Right ventricle myocardium inferior (tissue), 1 donor: ENCODE measurements at regions not wholly inside any gene's neighbourhood (a gene's known extent, or its start where the extent isn't known, plus 50 kb on each side); places are given as distances from the start of the nearest gene placed in this dataset.

Experiments used
- ATAC-seq: fragments of 200-7000 bp; cut with Tn5 transposase; one replicate; pipeline ENCODE4 v1.9.1; 2020; ENCODE audit warnings: mild to moderate bottlenecking, moderate library complexity
- DNase-seq: peaks from one replicate; pipeline ENCODE4 v3.0.0; 2021; ENCODE audit errors: missing footprints
- intact Hi-C: fragments of 100-400 bp; cut with DNase I; formaldehyde crosslinking; loops from one replicate; pipeline ENCODE4 v1.11.0; 2022
- donor health status: DM: no; HTN: yes; CAD: no; lungs with severe emphysema.

DNA sequence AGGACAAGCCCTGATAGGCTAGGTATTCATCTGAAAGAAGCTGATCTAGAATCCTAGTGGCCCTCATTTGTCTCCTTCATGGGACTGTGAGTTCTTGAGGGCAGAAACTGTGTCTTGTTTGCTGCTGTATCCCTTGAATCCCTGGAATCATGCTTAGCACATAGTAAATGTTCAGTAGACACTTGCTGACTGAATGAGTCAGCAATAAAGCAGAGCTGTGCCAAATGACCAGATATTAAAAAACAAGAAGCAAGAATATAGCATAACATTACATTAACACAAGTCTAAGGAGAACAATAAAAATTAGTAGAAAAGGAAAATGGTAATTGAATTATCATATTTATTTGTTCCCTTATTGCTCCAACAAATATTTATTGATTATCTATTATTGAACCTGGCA, 420.5 kb downstream of the ZSWIM6 start:
- no peak for ATAC-seq
- intact Hi-C loops, result no loop called here
- DNase-seq, result no peak

DNA sequence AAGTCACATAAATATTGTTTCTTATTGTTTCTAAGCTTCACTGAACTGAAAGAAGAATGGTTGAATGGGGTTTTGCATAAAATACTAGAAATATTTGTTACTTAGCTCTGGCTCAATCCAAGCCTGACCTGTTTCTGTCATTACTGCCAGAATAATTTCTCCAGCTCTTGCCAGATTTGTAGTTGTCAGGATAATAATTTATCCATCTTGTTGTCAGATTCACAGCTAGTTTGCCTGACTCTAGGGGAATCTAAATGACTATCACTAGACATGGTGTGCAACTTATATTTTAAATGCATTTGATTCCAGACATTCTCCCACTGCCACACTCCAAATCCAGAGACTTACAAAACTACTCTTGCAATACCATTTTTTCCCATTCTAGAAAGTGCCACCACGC, 422.7 kb downstream of the ZSWIM6 start:
- intact Hi-C loops, result no loop called here
- ATAC-seq, result no peak
- DNase-seq, result no peak

DNA sequence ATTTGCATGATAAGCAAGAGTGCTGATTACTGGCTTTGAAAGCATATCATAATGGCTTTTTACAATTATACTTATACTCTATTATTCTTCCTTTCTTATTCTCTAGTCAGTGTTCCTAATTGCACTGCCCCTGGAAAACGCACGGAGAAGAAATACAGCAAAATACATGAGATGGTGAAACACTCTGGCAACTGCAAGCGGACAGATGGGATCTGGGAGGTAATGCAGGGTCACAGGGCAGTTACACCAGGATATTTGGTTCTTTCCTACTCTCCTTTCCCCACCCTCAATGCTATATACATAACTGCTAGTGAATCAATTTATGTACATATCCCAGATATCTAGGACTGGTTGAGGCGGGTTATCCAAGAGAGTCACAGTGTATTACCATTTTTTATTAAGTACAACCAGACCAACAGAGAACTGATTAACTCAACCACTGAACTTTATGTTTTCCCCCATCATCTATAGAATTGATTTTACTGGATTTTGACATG, 423.7 kb downstream of the ZSWIM6 start:
- ATAC-seq, result no peak
- no peak for DNase-seq
- intact Hi-C loops, result no loop called here

DNA sequence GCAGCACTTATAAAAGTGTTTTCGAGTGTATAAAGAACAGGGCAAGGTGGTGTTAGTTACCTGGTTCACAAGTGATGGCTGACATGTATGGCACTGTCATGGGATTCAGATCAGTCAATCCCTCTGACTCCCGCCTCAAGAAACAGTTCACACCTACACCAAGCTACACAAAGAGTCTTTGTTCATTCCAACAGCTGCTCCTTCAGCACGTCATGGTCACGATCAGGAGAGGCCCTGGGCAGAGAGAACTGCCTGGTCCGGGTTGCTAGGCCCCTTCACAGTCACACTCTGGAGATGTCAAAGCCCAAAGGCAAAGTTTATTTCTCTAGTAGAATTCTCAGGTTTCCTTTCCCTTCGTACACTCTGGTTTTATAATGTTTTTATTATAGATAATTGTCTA, 426.7 kb downstream of the ZSWIM6 start:
- intact Hi-C loops, result no loop called here
- ATAC-seq (no peak), DNase-seq (no peak)

DNA sequence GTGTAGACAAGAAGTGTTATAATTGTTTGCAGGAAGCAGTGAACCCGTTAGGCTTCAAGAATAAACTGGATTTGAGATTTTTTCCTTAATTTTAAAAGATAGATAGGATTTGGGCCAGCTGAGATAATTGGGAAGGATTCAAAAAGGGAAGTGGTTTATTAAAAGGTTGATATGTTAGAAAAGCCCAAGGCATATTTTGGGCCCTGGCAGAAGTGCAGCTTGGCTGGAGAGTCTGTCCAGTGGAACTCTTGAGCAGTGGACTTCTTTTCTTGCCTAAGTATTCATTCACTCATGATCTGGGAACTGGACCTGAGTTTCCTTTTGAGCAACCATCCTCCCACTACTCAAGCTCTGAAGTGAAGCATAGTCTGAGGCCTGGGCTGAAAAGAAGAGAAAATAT, 433.4 kb downstream of the ZSWIM6 start:
- intact Hi-C loops, result no loop called here
- ATAC-seq (no peak), DNase-seq (no peak)

DNA sequence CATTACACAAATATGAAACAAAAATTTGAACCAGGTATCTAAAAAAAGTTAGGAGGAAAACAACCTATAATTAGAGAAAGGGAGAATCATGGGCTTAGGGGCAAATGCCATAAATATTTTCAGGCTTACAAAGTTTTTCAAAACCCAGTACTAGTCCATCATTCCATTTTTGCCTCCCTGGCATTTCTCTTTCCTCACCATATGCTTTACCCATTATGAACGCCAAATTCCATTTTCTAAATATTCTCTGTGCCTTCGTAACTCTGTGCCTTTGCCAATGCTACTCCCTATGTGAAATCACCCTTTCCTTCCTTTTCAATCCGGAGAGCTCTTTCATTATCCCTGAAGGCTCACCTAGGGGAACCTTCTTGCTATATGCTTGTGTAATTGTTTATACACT, 434.1 kb downstream of the ZSWIM6 start:
- DNase-seq, result no peak
- intact Hi-C loops, result no loop called here
- ATAC-seq, result no peak

DNA sequence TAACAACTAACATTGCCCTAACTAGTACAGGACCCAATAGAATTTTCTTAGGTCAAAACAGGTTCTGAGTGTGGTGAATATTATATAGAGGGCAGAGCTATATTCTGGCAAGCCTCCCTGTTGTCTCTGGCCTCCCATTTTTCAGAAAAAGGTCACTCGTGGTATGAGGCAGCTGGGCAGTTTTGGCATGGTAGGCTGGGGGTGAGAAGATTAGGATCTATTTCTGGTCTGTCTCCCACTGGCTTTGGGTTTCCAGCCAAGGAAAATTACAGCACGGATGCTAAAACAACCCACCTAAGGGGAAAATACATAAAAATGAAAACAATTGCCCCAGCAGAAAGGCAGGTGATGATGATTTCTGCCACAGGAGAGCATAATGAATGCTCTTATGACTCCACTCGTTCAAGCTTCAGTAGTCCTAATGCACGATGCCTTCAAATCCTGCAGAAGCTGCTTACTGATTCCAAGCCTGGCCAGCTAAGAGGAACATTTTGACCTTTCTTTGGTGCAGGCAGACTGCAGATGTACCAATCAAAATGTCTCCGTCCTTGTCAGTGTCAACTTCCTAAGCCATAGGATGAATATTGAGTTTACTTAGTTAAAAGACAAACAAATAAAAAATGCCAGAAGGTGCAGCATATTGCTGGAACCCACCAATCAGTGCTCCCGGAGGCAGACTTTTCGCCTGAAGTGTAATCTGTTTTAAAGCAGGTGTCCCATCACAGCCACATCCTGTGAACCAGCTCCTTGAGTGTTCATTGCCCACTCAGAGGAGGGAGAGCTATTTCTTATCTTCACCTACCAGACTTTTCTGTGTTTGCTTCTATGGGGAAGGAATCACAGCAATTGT, 435.4 kb downstream of the ZSWIM6 start:
- intact Hi-C loops, result no loop called here
- ATAC-seq, result no peak

DNA sequence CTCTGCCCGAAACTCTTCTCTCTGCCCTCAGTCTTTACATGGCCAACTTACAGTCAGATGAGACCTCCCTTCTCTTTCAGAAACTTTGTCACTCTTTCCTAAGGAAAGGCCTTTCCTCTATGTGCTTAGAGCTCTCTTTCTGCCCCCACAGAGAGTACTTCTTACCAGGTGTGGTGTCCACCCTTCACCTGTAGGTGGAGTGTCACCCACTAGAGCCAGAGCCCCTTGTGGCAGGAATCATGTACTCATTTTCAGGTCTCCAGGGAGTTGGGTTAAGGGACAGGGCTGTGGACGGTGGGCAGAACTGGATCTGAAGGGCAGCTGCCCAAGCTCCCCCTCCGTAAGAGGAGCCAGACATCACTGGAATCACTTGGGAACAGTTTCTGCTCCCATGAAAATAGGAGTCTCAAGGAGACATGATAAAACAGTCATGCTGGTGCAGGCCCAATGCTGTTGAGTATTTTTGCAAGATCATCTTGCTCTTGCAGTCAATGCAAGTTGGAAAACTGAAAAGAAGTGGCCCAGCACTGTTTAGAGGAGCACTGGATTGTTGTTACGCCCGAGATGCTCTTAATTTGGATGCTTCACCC, 436.7 kb downstream of the ZSWIM6 start:
- DNase-seq (no peak), ATAC-seq (no peak)
- intact Hi-C loops, result no loop called here

More for the DNA sequence above, 435.4 kb downstream of the ZSWIM6 start:
- no peak for DNase-seq

DNA sequence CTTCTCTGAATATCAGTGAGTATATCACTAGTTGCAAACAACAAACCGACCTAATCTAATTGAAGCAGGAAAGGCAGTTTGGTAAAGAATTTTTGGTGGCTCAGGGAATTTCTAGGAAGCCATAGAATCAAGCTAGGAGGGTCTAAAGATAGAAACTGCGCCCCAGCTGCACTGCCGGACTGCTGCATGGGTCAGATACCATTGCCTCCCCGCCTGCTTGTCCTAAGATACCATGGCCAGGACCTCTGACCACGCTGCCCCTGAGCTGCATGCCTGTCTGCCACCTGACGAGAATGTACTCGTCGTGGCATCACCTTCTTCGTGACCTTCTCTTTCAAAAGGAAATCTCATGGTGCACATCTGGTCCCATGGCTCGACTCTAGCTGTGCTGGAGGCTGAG, 439.0 kb downstream of the ZSWIM6 start:
- ATAC-seq (no peak), DNase-seq (no peak)
- intact Hi-C loops, result no loop called here

DNA sequence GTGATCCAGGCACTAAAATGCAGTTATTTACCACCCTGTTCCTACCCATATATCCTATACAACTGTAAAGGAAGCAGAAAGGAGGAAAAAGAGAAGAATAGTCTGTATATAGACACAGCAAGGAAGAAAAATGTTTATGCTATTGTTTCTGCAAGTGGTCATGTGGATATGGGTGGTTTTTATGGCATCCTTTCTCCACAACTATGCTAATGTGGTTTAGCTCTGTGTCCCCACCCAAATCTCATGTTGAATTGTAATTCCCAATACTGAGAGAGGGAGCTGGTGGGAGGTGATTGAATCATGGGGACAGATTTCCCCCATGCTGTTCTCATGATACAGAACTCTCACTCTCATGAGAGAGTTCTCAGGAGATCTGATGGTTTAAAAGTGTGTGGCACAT, 439.8 kb downstream of the ZSWIM6 start:
- ATAC-seq (no peak), DNase-seq (no peak)
- intact Hi-C loops, result no loop called here

DNA sequence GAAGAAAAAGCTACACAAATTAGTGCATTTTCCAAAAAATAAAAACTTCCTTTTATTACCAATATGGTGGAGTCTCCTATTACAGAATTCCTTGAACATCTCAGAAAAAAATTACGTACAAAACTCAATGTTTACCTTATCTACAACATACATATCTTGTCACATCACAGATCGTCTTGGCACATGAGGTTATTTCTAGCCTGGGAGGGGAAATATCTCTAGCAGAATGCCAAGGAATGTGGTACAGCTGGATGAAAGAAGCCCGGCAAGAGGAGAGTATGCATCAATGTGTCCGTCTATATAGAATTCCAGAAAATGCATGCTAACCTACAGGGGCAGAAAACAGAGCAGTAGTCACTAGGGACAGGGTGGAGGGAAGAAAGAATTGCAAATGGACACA, 443.8 kb downstream of the ZSWIM6 start:
- DNase-seq (no peak), ATAC-seq (no peak)
- intact Hi-C loops, result no loop called here

DNA sequence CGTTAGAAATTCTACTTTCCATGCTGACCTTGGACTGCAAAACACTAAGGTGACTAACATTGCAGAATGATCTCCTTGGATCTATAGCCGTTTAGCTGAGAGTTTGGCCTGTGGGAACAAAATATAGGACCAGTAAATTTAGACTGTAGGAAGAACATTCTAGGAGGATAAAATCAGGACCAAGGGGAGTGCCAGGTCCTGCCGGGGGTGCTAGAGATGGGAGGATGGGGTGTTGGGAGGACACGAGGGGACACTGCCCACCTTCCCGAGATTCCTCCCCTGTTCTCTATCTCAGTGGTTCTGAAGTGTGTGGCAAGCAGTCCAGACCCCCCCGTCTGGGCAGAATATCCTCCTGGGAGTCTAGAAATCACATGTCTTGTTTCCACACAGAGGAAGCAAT, 445.2 kb downstream of the ZSWIM6 start:
- DNase-seq, result no peak
- no peak for ATAC-seq
- intact Hi-C loops, result no loop called here

DNA sequence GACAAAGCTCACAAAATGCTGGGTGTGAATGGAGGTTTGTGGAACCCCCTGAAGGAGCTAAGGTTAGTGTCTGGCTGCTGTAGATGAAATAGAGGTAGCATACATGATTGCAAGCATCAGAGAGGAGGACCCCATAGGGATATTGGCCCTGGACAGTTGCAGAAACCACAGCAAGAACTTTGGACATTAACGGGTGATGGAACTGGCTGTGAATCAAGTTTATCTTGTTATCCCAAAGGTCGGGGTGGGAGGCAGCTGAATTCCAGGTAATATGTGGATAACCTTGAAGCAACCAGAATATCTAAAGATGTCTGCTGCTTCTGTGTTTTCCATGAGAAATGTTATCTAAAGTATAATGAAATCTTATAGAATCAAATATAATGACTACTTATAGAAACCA, 447.7 kb downstream of the ZSWIM6 start:
- intact Hi-C loops, result no loop called here
- DNase-seq (no peak), ATAC-seq (no peak)

DNA sequence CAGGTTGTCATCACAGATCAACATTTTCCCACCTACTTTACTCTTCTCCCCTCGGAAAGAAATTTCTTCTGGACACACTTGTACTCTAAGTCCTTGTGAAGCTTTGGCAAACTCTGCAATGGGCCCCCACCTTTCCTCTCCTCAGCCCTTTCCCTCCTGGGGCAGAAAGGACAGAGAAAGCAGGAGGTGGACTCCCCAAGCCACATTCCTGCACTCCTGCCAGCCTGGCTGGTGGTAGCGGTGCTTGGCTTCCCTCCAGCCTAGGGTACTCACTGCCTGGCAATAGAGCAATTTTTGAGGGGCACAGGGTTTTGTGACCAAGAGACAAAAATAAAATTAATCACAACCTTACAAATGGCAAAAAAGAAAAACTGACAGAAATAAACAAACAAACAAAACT, 451.4 kb downstream of the ZSWIM6 start:
- intact Hi-C loops, result no loop called here
- DNase-seq (no peak), ATAC-seq (no peak)

DNA sequence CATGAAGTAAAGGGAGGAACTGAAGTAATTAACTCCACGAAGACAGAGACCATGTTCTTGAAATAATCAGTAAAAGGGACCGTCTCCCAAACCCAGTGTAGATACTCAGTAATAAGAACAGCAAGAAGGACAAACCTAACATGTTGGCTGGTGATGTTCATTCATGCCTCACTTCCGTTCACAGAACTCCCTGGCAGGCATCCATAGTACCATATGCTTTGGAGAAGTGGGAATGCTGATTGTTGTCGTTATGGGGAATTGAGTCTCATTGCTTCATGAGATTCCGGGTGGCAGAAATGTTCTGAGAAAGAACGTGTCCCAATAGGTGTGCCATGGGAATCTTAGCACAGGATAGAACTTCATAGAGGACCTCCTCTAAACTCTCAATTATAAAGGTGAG, 452.3 kb downstream of the ZSWIM6 start:
- DNase-seq (no peak), ATAC-seq (no peak)
- intact Hi-C loops, result no loop called here

DNA sequence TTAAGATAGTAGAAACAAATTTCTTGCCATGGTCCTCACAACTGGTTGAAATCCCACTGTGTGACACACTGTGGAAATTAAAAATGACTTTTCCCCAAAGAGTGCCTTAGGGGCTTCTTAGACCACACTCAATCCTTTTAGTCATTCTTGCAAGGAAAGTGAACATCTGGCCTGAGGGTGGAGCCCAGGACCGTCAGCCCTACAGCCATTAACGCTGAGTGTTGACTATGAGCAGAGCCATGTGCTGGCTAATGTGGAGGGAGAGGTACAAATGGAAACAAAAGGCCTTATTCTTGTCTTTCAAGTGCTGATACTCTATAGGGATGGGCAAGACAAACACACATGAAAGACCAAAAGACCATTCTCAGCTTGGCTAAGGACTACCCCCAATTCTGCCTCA, 456.5 kb downstream of the ZSWIM6 start:
- intact Hi-C loops, result no loop called here
- ATAC-seq, result no peak
- DNase-seq, result no peak

DNA sequence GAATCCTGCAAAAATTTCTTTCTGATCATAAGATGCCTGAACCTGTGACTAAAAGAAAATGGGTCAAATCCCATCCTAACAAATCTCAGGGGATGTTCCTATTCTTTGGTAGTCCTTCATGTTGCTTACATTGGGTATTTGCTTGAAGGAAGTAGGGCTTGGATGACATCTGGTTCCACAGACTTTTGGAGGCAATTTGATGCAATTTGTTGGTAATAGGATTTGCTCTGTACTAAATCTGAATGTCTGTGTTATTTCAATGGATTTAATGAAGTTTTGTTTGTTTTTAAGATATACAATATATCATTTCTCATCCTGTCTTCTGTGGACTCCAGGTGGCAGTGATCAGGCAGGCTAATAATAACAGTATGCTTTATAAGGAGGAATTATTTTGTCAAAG, 457.9 kb downstream of the ZSWIM6 start:
- intact Hi-C loops, result no loop called here
- ATAC-seq (no peak), DNase-seq (no peak)

DNA sequence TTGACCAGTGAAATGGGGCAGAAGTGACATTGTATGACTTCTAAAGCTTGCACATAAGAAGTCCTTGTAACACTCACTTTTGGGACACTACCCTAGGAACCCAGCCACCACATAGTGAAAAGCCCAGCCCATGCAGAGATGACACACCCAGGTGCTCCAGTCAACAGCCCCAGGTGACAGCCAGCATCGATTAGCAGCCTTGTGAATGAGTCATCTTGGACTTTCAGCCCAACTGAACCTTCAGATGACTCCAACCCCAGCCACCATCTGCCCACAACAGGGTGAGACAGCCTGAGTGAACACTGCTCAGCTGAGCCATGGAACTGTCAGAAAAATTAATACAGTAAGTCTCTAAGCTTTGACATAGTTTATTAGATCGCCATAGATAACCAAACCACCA, 458.6 kb downstream of the ZSWIM6 start:
- intact Hi-C loops, result no loop called here
- ATAC-seq (no peak), DNase-seq (no peak)

DNA sequence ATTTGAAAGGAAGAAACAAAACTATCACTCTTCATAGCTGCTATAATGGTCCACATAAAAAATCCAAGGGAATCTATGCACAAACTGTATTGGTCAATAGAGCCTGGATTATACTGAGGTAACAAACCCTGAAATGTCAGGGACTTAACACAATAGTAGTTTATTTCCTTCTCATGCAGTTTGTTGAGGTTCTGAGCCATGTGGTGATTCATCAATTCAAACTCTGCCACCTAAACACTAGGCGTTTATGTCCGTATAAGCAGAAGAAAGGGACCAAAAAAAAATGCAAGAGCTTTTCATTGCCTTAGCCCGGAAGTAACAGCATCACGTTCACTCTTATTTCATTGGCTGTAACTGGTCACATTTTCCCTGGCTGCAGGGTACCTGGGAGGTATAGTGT, 464.7 kb downstream of the ZSWIM6 start:
- intact Hi-C loops, result no loop called here
- ATAC-seq (no peak), DNase-seq (no peak)

DNA sequence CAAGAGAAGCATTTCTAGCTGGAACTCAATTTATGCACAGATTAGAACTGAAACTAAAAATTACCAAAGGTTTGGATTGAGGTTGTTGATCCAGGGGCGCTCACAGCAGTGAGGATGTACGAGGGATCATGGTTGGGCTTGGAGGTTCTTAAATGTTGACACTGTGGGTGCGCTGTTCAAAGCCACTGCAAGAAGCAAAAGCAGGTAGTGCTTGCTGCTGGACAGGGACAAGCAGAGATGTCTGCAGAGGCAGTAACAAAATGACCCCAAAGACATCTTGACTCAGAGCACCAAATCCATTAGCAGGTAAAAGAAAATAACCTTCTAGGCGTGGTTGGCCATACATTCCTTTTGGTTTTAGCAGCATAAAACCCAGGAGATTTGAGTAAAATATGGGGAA, 468.4 kb downstream of the ZSWIM6 start:
- no peak for DNase-seq
- no peak for ATAC-seq
- intact Hi-C loops, result no loop called here

DNA sequence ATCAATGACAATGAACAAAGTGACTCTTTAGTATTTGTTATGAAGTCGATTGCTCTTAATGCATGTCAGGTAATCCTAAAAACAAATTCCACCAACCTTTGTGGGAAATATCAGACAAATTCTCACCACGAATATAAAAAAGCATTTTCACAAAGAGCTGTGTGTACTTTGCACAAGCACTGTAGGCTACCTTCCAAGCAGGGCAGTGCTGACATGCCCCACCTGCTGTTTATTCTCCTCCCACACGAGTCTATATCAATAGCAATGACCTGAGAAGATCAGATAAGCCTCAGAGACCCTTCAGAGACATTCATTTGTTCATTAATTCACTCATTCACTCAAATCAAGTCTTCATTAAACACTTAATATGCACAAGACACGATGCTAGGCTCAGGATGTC, 469.1 kb downstream of the ZSWIM6 start:
- DNase-seq (no peak), ATAC-seq (no peak)
- intact Hi-C loops, result no loop called here
